ENCODE measurements at regions not wholly inside any gene's neighbourhood (a gene's known extent, or its start where the extent isn't known, plus 50 kb on each side); places are given as distances from the start of the nearest gene placed in this dataset.

GRCh38 chr9:16121168-16121567 is 568.3 kb downstream of the CCDC171 start:
- H2AFZ ChIP-seq (ENCODE audit: low read depth, low read length): no peak overlapping the region
- no peak overlapping the region for H3K9ac ChIP-seq (ENCODE audit: low read length)
- H3K9me3 ChIP-seq (ENCODE audit: insufficient read depth, low read length): no peaks in the 10 kb centered on the region
- no peaks in the 10 kb centered on the region for H3K27me3 ChIP-seq (ENCODE audit: low read depth, low read length)
- no peaks in the 10 kb centered on the region for H3K36me3 ChIP-seq (replicated peaks; ENCODE audit: low read depth, low read length)
- no peak overlapping the region for H3K27ac ChIP-seq (ENCODE audit: low read length)
- H4K20me1 ChIP-seq (ENCODE audit: insufficient read depth, low read length): no peaks in the 10 kb centered on the region
- H3K4me2 ChIP-seq (ENCODE audit: low read length): no peak overlapping the region
- no peaks in the 10 kb centered on the region for H3K4me1 ChIP-seq (ENCODE audit: low read length)
- no peak overlapping the region for H3K4me3 ChIP-seq (ENCODE audit: low read length)
- TF ChIP-seq EZH2phosphoT487 (IDR thresholded peaks at IDR 0.05; ENCODE audit: low read depth): no peak
- TF ChIP-seq CTCF (IDR thresholded peaks at IDR 0.05; ENCODE audit: low read depth, low read length): no peak
- no peaks in the 10 kb centered on the region for H3K79me2 ChIP-seq (ENCODE audit: low read length)

- Histone ChIP-seq H3K79me2 (ENCODE audit: low read length) (no peaks in the 10 kb centered on the region), H3K36me3 (replicated peaks; ENCODE audit: low read depth, low read length) (no peaks in the 10 kb centered on the region), H3K4me1 (ENCODE audit: low read length) (no peaks in the 10 kb centered on the region), H4K20me1 (ENCODE audit: insufficient read depth, low read length) (no peaks in the 10 kb centered on the region), H2AFZ (ENCODE audit: low read depth, low read length) (no peak overlapping the region), H3K4me3 (ENCODE audit: low read length) (no peak overlapping the region), H3K27ac (ENCODE audit: low read length) (no peak overlapping the region), H3K9ac (ENCODE audit: low read length) (no peak overlapping the region), H3K9me3 (ENCODE audit: insufficient read depth, low read length) (no peaks in the 10 kb centered on the region), H3K4me2 (ENCODE audit: low read length) (no peak overlapping the region), H3K27me3 (ENCODE audit: low read depth, low read length) (no peaks in the 10 kb centered on the region)
- TF ChIP-seq CTCF (IDR thresholded peaks at IDR 0.05; ENCODE audit: low read depth, low read length) (no peak), EZH2phosphoT487 (IDR thresholded peaks at IDR 0.05; ENCODE audit: low read depth) (no peak)
These were observed 568.9 kb downstream of the CCDC171 start for GRCh38 chr9:16121601-16122286.

GRCh38 chr9:16125629-16126028 is 572.8 kb downstream of the CCDC171 start:
- Histone ChIP-seq H3K27me3 (ENCODE audit: low read depth, low read length) (no peaks in the 10 kb centered on the region), H3K9me3 (ENCODE audit: insufficient read depth, low read length) (no peaks in the 10 kb centered on the region), H3K27ac (ENCODE audit: low read length) (no peak overlapping the region), H3K4me2 (ENCODE audit: low read length) (no peak overlapping the region), H3K4me1 (ENCODE audit: low read length) (peaks cover 11% of the 10 kb centered on the region), H3K9ac (ENCODE audit: low read length) (no peak overlapping the region), H4K20me1 (ENCODE audit: insufficient read depth, low read length) (no peaks in the 10 kb centered on the region), H3K79me2 (ENCODE audit: low read length) (no peaks in the 10 kb centered on the region), H3K4me3 (ENCODE audit: low read length) (no peak overlapping the region), H2AFZ (ENCODE audit: low read depth, low read length) (no peak overlapping the region), H3K36me3 (replicated peaks; ENCODE audit: low read depth, low read length) (no peaks in the 10 kb centered on the region)
- TF ChIP-seq CTCF (IDR thresholded peaks at IDR 0.05; ENCODE audit: low read depth, low read length) (no peak), EZH2phosphoT487 (IDR thresholded peaks at IDR 0.05; ENCODE audit: low read depth) (no peak)

GRCh38 chr9:16126042-16126441 is 573.2 kb downstream of the CCDC171 start:
- Histone ChIP-seq H3K9ac (ENCODE audit: low read length) (no peak overlapping the region), H3K9me3 (ENCODE audit: insufficient read depth, low read length) (no peaks in the 10 kb centered on the region), H3K79me2 (ENCODE audit: low read length) (no peaks in the 10 kb centered on the region), H3K4me3 (ENCODE audit: low read length) (no peak overlapping the region), H2AFZ (ENCODE audit: low read depth, low read length) (no peak overlapping the region), H3K4me1 (ENCODE audit: low read length) (peaks cover 11% of the 10 kb centered on the region), H3K4me2 (ENCODE audit: low read length) (no peak overlapping the region), H4K20me1 (ENCODE audit: insufficient read depth, low read length) (no peaks in the 10 kb centered on the region), H3K27me3 (ENCODE audit: low read depth, low read length) (no peaks in the 10 kb centered on the region), H3K27ac (ENCODE audit: low read length) (no peak overlapping the region), H3K36me3 (replicated peaks; ENCODE audit: low read depth, low read length) (no peaks in the 10 kb centered on the region)
- TF ChIP-seq EZH2phosphoT487 (IDR thresholded peaks at IDR 0.05; ENCODE audit: low read depth) (no peak), CTCF (IDR thresholded peaks at IDR 0.05; ENCODE audit: low read depth, low read length) (no peak)

Measured in OCI-LY3 (cell line).